Karpas-422 (cell line): ENCODE measurements at regions not wholly inside any gene's neighbourhood (a gene's known extent, or its start where the extent isn't known, plus 50 kb on each side); places are given as distances from the start of the nearest gene placed in this dataset.

ENCODE experiments used
- DNase-seq: peaks from one replicate; pipeline ENCODE4 v3.0.0-alpha.2; 2015
- H2AFZ ChIP-seq: fragments of 200-600 bp; sonication (generic); 2 replicates; pipeline ENCODE4 v1.6.1; 2014; ENCODE audit warnings: antibody characterized with exemption, low read length, mixed read lengths
- H3K27ac ChIP-seq: fragments of 200-600 bp; sonication (generic); 2 replicates; pipeline ENCODE4 v1.5.1; 2014; ENCODE audit warnings: mild to moderate bottlenecking, low read length, moderate library complexity
- H3K27me3 ChIP-seq: fragments of 200-600 bp; sonication (generic); 2 replicates; pipeline ENCODE4 v1.6.1; 2014; ENCODE audit warnings: low read length, mixed read lengths
- H3K36me3 ChIP-seq: fragments of 200-600 bp; sonication (generic); 2 replicates; pipeline ENCODE4 v1.6.1; 2014; ENCODE audit warnings: low read length, mixed read lengths; ENCODE audit not compliant: insufficient read depth
- H3K4me1 ChIP-seq: fragments of 200-600 bp; sonication (generic); 2 replicates; pipeline ENCODE4 v1.6.1; 2014; ENCODE audit warnings: mild to moderate bottlenecking, low read length, mixed read lengths
- H3K4me2 ChIP-seq: fragments of 200-600 bp; sonication (generic); 2 replicates; pipeline ENCODE4 v1.6.1; 2014; ENCODE audit warnings: low read length, low read depth, mild to moderate bottlenecking; ENCODE audit not compliant: poor library complexity, severe bottlenecking
- H3K4me3 ChIP-seq: fragments of 200-600 bp; sonication (generic); 2 replicates; pipeline ENCODE4 v1.5.1; 2014; ENCODE audit warnings: mild to moderate bottlenecking, antibody characterized with exemption, low read length, mixed read lengths
- H3K79me2 ChIP-seq: fragments of 200-600 bp; sonication (generic); 2 replicates; pipeline ENCODE4 v1.6.1; 2014; ENCODE audit warnings: mild to moderate bottlenecking, low read length, mixed read lengths
- H3K9ac ChIP-seq: fragments of 200-600 bp; sonication (generic); 2 replicates; pipeline ENCODE4 v1.6.0; 2014; ENCODE audit warnings: low read length
- H3K9me2 ChIP-seq: fragments of 200-600 bp; sonication (generic), shearing (Covaris generic); replicated peaks from 2 replicates; pipeline ENCODE4 v1.6.0; 2014; ENCODE audit warnings: mild to moderate bottlenecking, low read length, moderate library complexity; ENCODE audit not compliant: insufficient read depth
- H3K9me3 ChIP-seq: fragments of 300-700, 200-600 bp; sonication (generic); 2 replicates; pipeline ENCODE4 v1.6.1; 2014; ENCODE audit warnings: low read length, mixed read lengths
- H4K20me1 ChIP-seq: fragments of 200-600 bp; sonication (generic); 2 replicates; pipeline ENCODE4 v1.6.1; 2014; ENCODE audit warnings: mild to moderate bottlenecking, antibody characterized with exemption, low read length, low read depth; ENCODE audit not compliant: insufficient read depth

GRCh38 chr13:47418206-47418920 lies 521.5 kb upstream of the HTR2A start:
- no peak overlapping the region for H3K4me3 ChIP-seq
- H3K9ac ChIP-seq, result no peak overlapping the region
- no peaks in the 10 kb centered on the region for H3K9me3 ChIP-seq
- no peak for DNase-seq
- no peaks in the 10 kb centered on the region for H3K4me1 ChIP-seq
- H3K79me2 ChIP-seq, result no peaks in the 10 kb centered on the region
- no peak overlapping the region for H3K27ac ChIP-seq
- H3K36me3 ChIP-seq, result no peaks in the 10 kb centered on the region
- no peak overlapping the region for H2AFZ ChIP-seq
- no peaks in the 10 kb centered on the region for H4K20me1 ChIP-seq
- 0 out of 2 replicates have a peak, but pooled peaks cover 5% of the 10 kb centered on the region for H3K27me3 ChIP-seq
- H3K4me2 ChIP-seq, result no peak overlapping the region
- no peaks in the 10 kb centered on the region for H3K9me2 ChIP-seq

- Histone ChIP-seq H3K36me3 (no peaks in the 10 kb centered on the region), H3K27ac (no peak overlapping the region), H2AFZ (no peak overlapping the region), H4K20me1 (no peaks in the 10 kb centered on the region), H3K4me2 (no peak overlapping the region), H3K27me3 (0 out of 2 replicates have a peak, but pooled peaks cover 5% of the 10 kb centered on the region), H3K4me1 (no peaks in the 10 kb centered on the region), H3K9me2 (no peaks in the 10 kb centered on the region), H3K79me2 (no peaks in the 10 kb centered on the region), H3K9ac (no peak overlapping the region), H3K9me3 (no peaks in the 10 kb centered on the region), H3K4me3 (no peak overlapping the region)
- DNase-seq, result no peak
Measured at GRCh38 chr13:47417485-47417884, 520.6 kb upstream of the HTR2A start.

GRCh38 chr13:47415048-47415447 lies 518.2 kb upstream of the HTR2A start:
- no peaks in the 10 kb centered on the region for H3K79me2 ChIP-seq
- no peaks in the 10 kb centered on the region for H3K4me1 ChIP-seq
- no peaks in the 10 kb centered on the region for H3K36me3 ChIP-seq
- H3K27ac ChIP-seq, result no peak overlapping the region
- H3K4me3 ChIP-seq, result no peak overlapping the region
- H4K20me1 ChIP-seq, result no peaks in the 10 kb centered on the region
- DNase-seq, result no peak
- H3K9me3 ChIP-seq, result no peaks in the 10 kb centered on the region
- no peak overlapping the region for H3K9ac ChIP-seq
- no peak overlapping the region for H2AFZ ChIP-seq
- H3K9me2 ChIP-seq, result no peaks in the 10 kb centered on the region
- H3K27me3 ChIP-seq, result peaks cover 5% of the 10 kb centered on the region; the same call in 1 of the 2 replicates
- no peak overlapping the region for H3K4me2 ChIP-seq

- Histone ChIP-seq H3K9me2 (no peaks in the 10 kb centered on the region), H3K9me3 (no peaks in the 10 kb centered on the region), H4K20me1 (no peaks in the 10 kb centered on the region), H3K4me2 (no peak overlapping the region), H3K27ac (no peak overlapping the region), H3K4me1 (no peaks in the 10 kb centered on the region), H3K36me3 (no peaks in the 10 kb centered on the region), H3K79me2 (no peaks in the 10 kb centered on the region), H2AFZ (no peak overlapping the region), H3K4me3 (no peak overlapping the region), H3K27me3 (peaks cover 5% of the 10 kb centered on the region; the same call in 1 of the 2 replicates), H3K9ac (no peak overlapping the region)
- no peak for DNase-seq
Measured at GRCh38 chr13:47413526-47413925, 516.7 kb upstream of the HTR2A start.

GRCh38 chr13:47413112-47413511 lies 516.3 kb upstream of the HTR2A start:
- Histone ChIP-seq H3K4me2 (no peak overlapping the region), H4K20me1 (no peaks in the 10 kb centered on the region), H3K4me3 (no peak overlapping the region), H3K79me2 (no peaks in the 10 kb centered on the region), H3K36me3 (no peaks in the 10 kb centered on the region), H3K4me1 (peaks cover 1% of the 10 kb centered on the region), H3K27me3 (peaks cover 5% of the 10 kb centered on the region; the same call in 1 of the 2 replicates), H3K9me3 (no peaks in the 10 kb centered on the region), H2AFZ (no peak overlapping the region), H3K27ac (no peak overlapping the region), H3K9me2 (no peaks in the 10 kb centered on the region), H3K9ac (no peak overlapping the region)
- no peak for DNase-seq

- H3K9me3 ChIP-seq, result no peaks in the 10 kb centered on the region
- peaks cover under 1% of the 10 kb centered on the region; the same call in 1 of the 2 replicates for H3K27me3 ChIP-seq
- no peak overlapping the region for H3K27ac ChIP-seq
- H3K36me3 ChIP-seq, result no peaks in the 10 kb centered on the region
- no peak overlapping the region for H3K4me2 ChIP-seq
- H3K4me3 ChIP-seq, result no peak overlapping the region
- H3K9me2 ChIP-seq, result no peaks in the 10 kb centered on the region
- H4K20me1 ChIP-seq, result no peaks in the 10 kb centered on the region
- no peak overlapping the region for H2AFZ ChIP-seq
- no peak overlapping the region for H3K9ac ChIP-seq
- peaks cover 8% of the 10 kb centered on the region for H3K4me1 ChIP-seq
- no peak for DNase-seq
- no peaks in the 10 kb centered on the region for H3K79me2 ChIP-seq
Measured at GRCh38 chr13:47409778-47410177, 512.9 kb upstream of the HTR2A start.

- Histone ChIP-seq H3K9me3 (no peaks in the 10 kb centered on the region), H3K27me3 (no peaks in the 10 kb centered on the region; the same call in 1 of the 2 replicates), H3K4me2 (no peak overlapping the region), H3K9ac (no peak overlapping the region), H3K79me2 (no peaks in the 10 kb centered on the region), H3K9me2 (no peaks in the 10 kb centered on the region), H2AFZ (no peak overlapping the region), H3K4me3 (no peak overlapping the region), H3K27ac (no peak overlapping the region), H4K20me1 (no peaks in the 10 kb centered on the region), H3K4me1 (peaks cover 8% of the 10 kb centered on the region), H3K36me3 (no peaks in the 10 kb centered on the region)
- DNase-seq, result no peak
Measured at GRCh38 chr13:47408546-47409319, 511.9 kb upstream of the HTR2A start.

GRCh38 chr13:47407808-47408207 lies 511.0 kb upstream of the HTR2A start:
- no peaks in the 10 kb centered on the region for H4K20me1 ChIP-seq
- no peak overlapping the region for H2AFZ ChIP-seq
- H3K4me1 ChIP-seq, result peaks cover 8% of the 10 kb centered on the region
- H3K4me3 ChIP-seq, result no peak overlapping the region
- H3K27ac ChIP-seq, result no peak overlapping the region
- H3K9me3 ChIP-seq, result no peaks in the 10 kb centered on the region
- no peaks in the 10 kb centered on the region; the same call in 1 of the 2 replicates for H3K27me3 ChIP-seq
- no peaks in the 10 kb centered on the region for H3K79me2 ChIP-seq
- no peak overlapping the region for H3K9ac ChIP-seq
- no peaks in the 10 kb centered on the region for H3K9me2 ChIP-seq
- H3K36me3 ChIP-seq, result no peaks in the 10 kb centered on the region
- no peak for DNase-seq
- no peak overlapping the region for H3K4me2 ChIP-seq
